Heart left ventricle (tissue), 16 donors: ENCODE measurements at regions not wholly inside any gene's neighbourhood (a gene's known extent, or its start where the extent isn't known, plus 50 kb on each side); places are given as distances from the start of the nearest gene placed in this dataset.

Source experiments
- ATAC-seq, 4 donors: fragments of 200-7000 bp; cut with Tn5 transposase; one replicate each; pipeline ENCODE4 v1.9.1; 2020 to 2022; ENCODE audit warnings: moderate library complexity in 4 of 4, mild to moderate bottlenecking in 3 of 4, moderate number of reproducible peaks in 1 of 4
- DNase-seq, 5 donors: peaks; one replicate each; pipeline ENCODE4 v3.0.0-alpha.2; 2020
- H3K27ac ChIP-seq, 12 donors: fragments of 200-600 bp; sonication (generic) in 4 of 12; one replicate each; pipeline versions ENCODE4 v1.5.0 to v1.8.0; 2016 to 2022; ENCODE audit warnings: mild to moderate bottlenecking in 2 of 12
- H3K27me3 ChIP-seq, 9 donors: fragments of 200-600 bp; sonication (generic) in 2 of 9; one replicate each; pipeline versions ENCODE4 v1.5.1 to v1.8.0; 2016 to 2022; ENCODE audit warnings: mild to moderate bottlenecking in 3 of 9
- H3K36me3 ChIP-seq, 9 donors: fragments of 200-600 bp; sonication (generic) in 2 of 9; one replicate each; pipeline versions ENCODE4 v1.5.0 to v1.8.0; 2018 to 2022; ENCODE audit warnings: mild to moderate bottlenecking in 2 of 9
- H3K4me1 ChIP-seq, 12 donors: fragments of 200-600 bp; sonication (generic) in 4 of 12; one replicate each; pipeline versions ENCODE4 v1.5.0 to v1.8.0; 2016 to 2022; ENCODE audit warnings: mild to moderate bottlenecking in 3 of 12
- H3K4me3 ChIP-seq, 12 donors: fragments of 200-600 bp; sonication (generic) in 4 of 12; one replicate each; pipeline versions ENCODE4 v1.5.0 to v1.8.0; 2017 to 2022; ENCODE audit warnings: mild to moderate bottlenecking in 9 of 12, moderate library complexity in 4 of 12
- H3K9me3 ChIP-seq, 12 donors: fragments of 200-600 bp; sonication (generic) in 4 of 12; one replicate each; pipeline versions ENCODE4 v1.5.0 to v1.8.0; 2016 to 2022; ENCODE audit warnings: mild to moderate bottlenecking in 1 of 12
- CTCF ChIP-seq, 12 donors: fragments of 200-600 bp; sonication (generic) in 4 of 12; IDR thresholded peaks; one replicate each; pipeline versions ENCODE4 v1.5.0 to v1.8.0; 2018 to 2022; ENCODE audit warnings: antibody characterized with exemption in 12 of 12, mild to moderate bottlenecking in 5 of 12
- POLR2A ChIP-seq, 2 donors: fragments of 450-650 bp; IDR thresholded peaks; one replicate each; pipeline ENCODE4 v1.6.1; 2017; ENCODE audit warnings: antibody characterized with exemption in 2 of 2, mild to moderate bottlenecking in 2 of 2, moderate library complexity in 2 of 2
- WGBS, 4 donors: extraction: QIAGEN DNeasy Blood & Tissue Kit in 2 of 4; methylation state at CpG; one replicate each; pipeline versions ENCODE4 v1.1.5 to v1.1.7; 2013 to 2018; 5-methylcytosine and 5-hydroxymethylcytosine counted together
- intact Hi-C, 10 donors: fragments of 100-400 bp; cut with DNase I; formaldehyde crosslinking; loops; one replicate each; pipeline versions ENCODE4 v1.11.1 to v1.14.2; 2022
- donor health status: ischemic (EF 13 %, LVEDD 7.1; RV severe dilation, severe dysfunction).
- donor health status: healthy with polysubstance abuse.
- donor health status: DM: no; HTN: yes; CAD: no.
- donor health status: DM: no; HTN: no; CAD: no.
- donor health status: ischemic (EF 25% LVEDD 6.9; RV normal size, moderate dysfunction).
- donor health status: ischemic (EF 25% LVEDD 5.7; RV mildly dilated, moderate dysfunction).
- donor health status: healthy.
- donor health status: DM: yes; HTN: yes; CAD: no.
- donor health status: ischemic (EF 35%, LVEDD 5.7; RV mildly dilated, moderate dysfunction).
- donor health status: nonischemic (EF 11% LVEDD 7.7; RV severe dilation, severe dysfunction).
- donor health status: DM: yes; HTN: yes; CAD: no.
- donor health status: PGD.
- donor health status: ischemic (EF 29% LVEDD 5.4; RV normal size, mild dysfunction).
- donor health status: nonischemic (EF 23%, LVEDD 6.1; RV moderate dilation, normal function).

- H3K36me3 ChIP-seq: no peaks in the 10 kb centered on the region
- no peak for ATAC-seq
- peaks cover 0 to 7% (median 0%) of the 10 kb centered on the region in 9 donors for H3K27me3 ChIP-seq
- TF ChIP-seq CTCF (IDR thresholded peaks at IDR 0.05): no peak
- no peak for TF ChIP-seq POLR2A (IDR thresholded peaks at IDR 0.05)
- no peak for DNase-seq
- intact Hi-C loops: no loop called here
- WGBS, 4 donors: 83 to 89% (median 87%) methylated on average over 3 of the region's 3 CpGs
- no peak overlapping the region for H3K4me3 ChIP-seq
- no peak overlapping the region for H3K27ac ChIP-seq
- H3K9me3 ChIP-seq: no peaks in the 10 kb centered on the region
- H3K4me1 ChIP-seq: no peaks in the 10 kb centered on the region
Observed at GRCh38 chr11:26090651-26091050, 241.3 kb upstream of the ANO3 start.

- ATAC-seq: no peak
- intact Hi-C loops: no loop called here
- TF ChIP-seq CTCF (IDR thresholded peaks at IDR 0.05): no peak
- H3K4me1 ChIP-seq: no peaks in the 10 kb centered on the region
- no peaks in the 10 kb centered on the region for H3K36me3 ChIP-seq
- DNase-seq: no peak
- H3K9me3 ChIP-seq: no peaks in the 10 kb centered on the region
- H3K27ac ChIP-seq: no peak overlapping the region
- peaks cover 0 to 7% (median 0%) of the 10 kb centered on the region in 9 donors for H3K27me3 ChIP-seq
- H3K4me3 ChIP-seq: no peak overlapping the region
- WGBS, 4 donors: 83 to 90% (median 87%) methylated on average over 2 of the region's 2 CpGs
Observed at GRCh38 chr11:26093206-26093605, 238.7 kb upstream of the ANO3 start.

GRCh38 chr11:26095340-26095739 lies 236.6 kb upstream of the ANO3 start:
- Histone ChIP-seq H3K27me3 (no peaks in the 10 kb centered on the region), H3K4me1 (no peaks in the 10 kb centered on the region), H3K4me3 (no peak overlapping the region), H3K36me3 (no peaks in the 10 kb centered on the region), H3K9me3 (no peaks in the 10 kb centered on the region), H3K27ac (no peak overlapping the region)
- ATAC-seq (no peak), DNase-seq (no peak)
- TF ChIP-seq CTCF (IDR thresholded peaks at IDR 0.05) (no peak), POLR2A (IDR thresholded peaks at IDR 0.05) (no peak)
- 61 to 66% (median 65%) methylated on average over 5 of the region's 5 CpGs for WGBS, 4 donors
- intact Hi-C loops: no loop called here

GRCh38 chr11:26096451-26096850 lies 235.5 kb upstream of the ANO3 start:
- intact Hi-C loops: no loop called here
- Histone ChIP-seq H3K27me3 (no peaks in the 10 kb centered on the region), H3K4me3 (no peak overlapping the region), H3K4me1 (no peaks in the 10 kb centered on the region), H3K36me3 (no peaks in the 10 kb centered on the region), H3K9me3 (no peaks in the 10 kb centered on the region), H3K27ac (no peak overlapping the region)
- 55 to 64% (median 60%) methylated on average over 6 of the region's 6 CpGs for WGBS, 4 donors
- DNase-seq (no peak), ATAC-seq (no peak)
- no peak for TF ChIP-seq CTCF (IDR thresholded peaks at IDR 0.05)
- no peak for TF ChIP-seq POLR2A (IDR thresholded peaks at IDR 0.05)
